ENCODE measurements at regions not wholly inside any gene's neighbourhood (a gene's known extent, or its start where the extent isn't known, plus 50 kb on each side); places are given as distances from the start of the nearest gene placed in this dataset.

DNA sequence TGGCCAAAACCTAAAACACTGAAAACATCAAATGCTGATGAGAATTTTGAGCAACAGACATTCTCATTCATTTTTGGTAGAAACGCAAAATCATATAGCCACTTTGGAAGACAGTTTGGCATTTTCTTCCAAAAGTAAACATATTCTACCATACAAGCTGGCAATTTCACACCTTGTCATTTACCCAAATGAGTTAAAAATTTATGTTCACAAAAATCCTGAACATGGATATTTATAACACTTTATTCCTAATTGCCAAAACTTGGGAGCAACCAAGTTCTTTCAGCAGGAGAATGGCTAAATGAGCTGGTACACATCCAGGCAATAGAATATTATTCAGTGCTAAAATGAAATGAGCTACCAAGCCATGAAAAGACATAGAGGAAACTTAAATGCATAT lies 1270.1 kb upstream of the ACO1 start (continued):
- TF ChIP-seq, protein P1, sequence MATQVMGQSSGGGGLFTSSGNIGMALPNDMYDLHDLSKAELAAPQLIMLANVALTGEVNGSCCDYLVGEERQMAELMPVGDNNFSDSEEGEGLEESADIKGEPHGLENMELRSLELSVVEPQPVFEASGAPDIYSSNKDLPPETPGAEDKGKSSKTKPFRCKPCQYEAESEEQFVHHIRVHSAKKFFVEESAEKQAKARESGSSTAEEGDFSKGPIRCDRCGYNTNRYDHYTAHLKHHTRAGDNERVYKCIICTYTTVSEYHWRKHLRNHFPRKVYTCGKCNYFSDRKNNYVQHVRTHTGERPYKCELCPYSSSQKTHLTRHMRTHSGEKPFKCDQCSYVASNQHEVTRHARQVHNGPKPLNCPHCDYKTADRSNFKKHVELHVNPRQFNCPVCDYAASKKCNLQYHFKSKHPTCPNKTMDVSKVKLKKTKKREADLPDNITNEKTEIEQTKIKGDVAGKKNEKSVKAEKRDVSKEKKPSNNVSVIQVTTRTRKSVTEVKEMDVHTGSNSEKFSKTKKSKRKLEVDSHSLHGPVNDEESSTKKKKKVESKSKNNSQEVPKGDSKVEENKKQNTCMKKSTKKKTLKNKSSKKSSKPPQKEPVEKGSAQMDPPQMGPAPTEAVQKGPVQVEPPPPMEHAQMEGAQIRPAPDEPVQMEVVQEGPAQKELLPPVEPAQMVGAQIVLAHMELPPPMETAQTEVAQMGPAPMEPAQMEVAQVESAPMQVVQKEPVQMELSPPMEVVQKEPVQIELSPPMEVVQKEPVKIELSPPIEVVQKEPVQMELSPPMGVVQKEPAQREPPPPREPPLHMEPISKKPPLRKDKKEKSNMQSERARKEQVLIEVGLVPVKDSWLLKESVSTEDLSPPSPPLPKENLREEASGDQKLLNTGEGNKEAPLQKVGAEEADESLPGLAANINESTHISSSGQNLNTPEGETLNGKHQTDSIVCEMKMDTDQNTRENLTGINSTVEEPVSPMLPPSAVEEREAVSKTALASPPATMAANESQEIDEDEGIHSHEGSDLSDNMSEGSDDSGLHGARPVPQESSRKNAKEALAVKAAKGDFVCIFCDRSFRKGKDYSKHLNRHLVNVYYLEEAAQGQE (IDR thresholded peaks at IDR 0.05; ENCODE audit: low read depth): no peak
- TF ChIP-seq, protein P2, sequence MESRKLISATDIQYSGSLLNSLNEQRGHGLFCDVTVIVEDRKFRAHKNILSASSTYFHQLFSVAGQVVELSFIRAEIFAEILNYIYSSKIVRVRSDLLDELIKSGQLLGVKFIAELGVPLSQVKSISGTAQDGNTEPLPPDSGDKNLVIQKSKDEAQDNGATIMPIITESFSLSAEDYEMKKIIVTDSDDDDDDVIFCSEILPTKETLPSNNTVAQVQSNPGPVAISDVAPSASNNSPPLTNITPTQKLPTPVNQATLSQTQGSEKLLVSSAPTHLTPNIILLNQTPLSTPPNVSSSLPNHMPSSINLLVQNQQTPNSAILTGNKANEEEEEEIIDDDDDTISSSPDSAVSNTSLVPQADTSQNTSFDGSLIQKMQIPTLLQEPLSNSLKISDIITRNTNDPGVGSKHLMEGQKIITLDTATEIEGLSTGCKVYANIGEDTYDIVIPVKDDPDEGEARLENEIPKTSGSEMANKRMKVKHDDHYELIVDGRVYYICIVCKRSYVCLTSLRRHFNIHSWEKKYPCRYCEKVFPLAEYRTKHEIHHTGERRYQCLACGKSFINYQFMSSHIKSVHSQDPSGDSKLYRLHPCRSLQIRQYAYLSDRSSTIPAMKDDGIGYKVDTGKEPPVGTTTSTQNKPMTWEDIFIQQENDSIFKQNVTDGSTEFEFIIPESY (IDR thresholded peaks at IDR 0.05; ENCODE audit: extremely low read depth, insufficient replicate concordance, low read length): no peak
- TF ChIP-seq, protein P3, sequence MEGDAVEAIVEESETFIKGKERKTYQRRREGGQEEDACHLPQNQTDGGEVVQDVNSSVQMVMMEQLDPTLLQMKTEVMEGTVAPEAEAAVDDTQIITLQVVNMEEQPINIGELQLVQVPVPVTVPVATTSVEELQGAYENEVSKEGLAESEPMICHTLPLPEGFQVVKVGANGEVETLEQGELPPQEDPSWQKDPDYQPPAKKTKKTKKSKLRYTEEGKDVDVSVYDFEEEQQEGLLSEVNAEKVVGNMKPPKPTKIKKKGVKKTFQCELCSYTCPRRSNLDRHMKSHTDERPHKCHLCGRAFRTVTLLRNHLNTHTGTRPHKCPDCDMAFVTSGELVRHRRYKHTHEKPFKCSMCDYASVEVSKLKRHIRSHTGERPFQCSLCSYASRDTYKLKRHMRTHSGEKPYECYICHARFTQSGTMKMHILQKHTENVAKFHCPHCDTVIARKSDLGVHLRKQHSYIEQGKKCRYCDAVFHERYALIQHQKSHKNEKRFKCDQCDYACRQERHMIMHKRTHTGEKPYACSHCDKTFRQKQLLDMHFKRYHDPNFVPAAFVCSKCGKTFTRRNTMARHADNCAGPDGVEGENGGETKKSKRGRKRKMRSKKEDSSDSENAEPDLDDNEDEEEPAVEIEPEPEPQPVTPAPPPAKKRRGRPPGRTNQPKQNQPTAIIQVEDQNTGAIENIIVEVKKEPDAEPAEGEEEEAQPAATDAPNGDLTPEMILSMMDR (IDR thresholded peaks at IDR 0.05 in 2 of 3, conservative IDR thresholded peaks at IDR 0.05 in 1 of 3; ENCODE audit: borderline replicate concordance in 1 of 3, insufficient read depth in 1 of 3, low read depth in 2 of 3, low read length in 2 of 3): no peak
- no peak for TF ChIP-seq POLR2AphosphoS5 (IDR thresholded peaks at IDR 0.05; ENCODE audit: low read depth, low read length)
- TF ChIP-seq, protein P4, sequence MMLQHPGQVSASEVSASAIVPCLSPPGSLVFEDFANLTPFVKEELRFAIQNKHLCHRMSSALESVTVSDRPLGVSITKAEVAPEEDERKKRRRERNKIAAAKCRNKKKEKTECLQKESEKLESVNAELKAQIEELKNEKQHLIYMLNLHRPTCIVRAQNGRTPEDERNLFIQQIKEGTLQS (IDR thresholded peaks at IDR 0.05): no peak
